ENCODE measurements at regions not wholly inside any gene's neighbourhood (a gene's known extent, or its start where the extent isn't known, plus 50 kb on each side); places are given as distances from the start of the nearest gene placed in this dataset.
A peak's percentile ranks its signal among the peaks of the same experiment; 100 is the strongest.

GRCh38 chr4:20044502-20044911, 207.2 kb upstream of the SLIT2 start:
- no peak overlapping the region for H3K4me3 ChIP-seq (ENCODE audit: control insufficient read depth, low read depth, low read length)
- no peak for DNase-seq (ENCODE audit: low read depth)
- no peak for TF ChIP-seq CTCF (conservative IDR thresholded peaks at IDR 0.05; ENCODE audit: control insufficient read depth, insufficient read depth, low read depth, low read length)

GRCh38 chr4:20043991-20044390, 207.7 kb upstream of the SLIT2 start:
- TF ChIP-seq CTCF (conservative IDR thresholded peaks at IDR 0.05; ENCODE audit: control insufficient read depth, insufficient read depth, low read depth, low read length), result no peak
- no peak for DNase-seq (ENCODE audit: low read depth)
- no peak overlapping the region for H3K4me3 ChIP-seq (ENCODE audit: control insufficient read depth, low read depth, low read length)

GRCh38 chr4:20042769-20043168, 208.9 kb upstream of the SLIT2 start:
- TF ChIP-seq CTCF (conservative IDR thresholded peaks at IDR 0.05; ENCODE audit: control insufficient read depth, insufficient read depth, low read depth, low read length), result no peak
- no peak overlapping the region for H3K4me3 ChIP-seq (ENCODE audit: control insufficient read depth, low read depth, low read length)
- DNase-seq (ENCODE audit: low read depth), result no peak

- no peak overlapping the region for H3K4me3 ChIP-seq (ENCODE audit: control insufficient read depth, low read depth, low read length)
- TF ChIP-seq CTCF (conservative IDR thresholded peaks at IDR 0.05; ENCODE audit: control insufficient read depth, insufficient read depth, low read depth, low read length), result no peak
- no peak for DNase-seq (ENCODE audit: low read depth)
These were observed 209.8 kb upstream of the SLIT2 start for GRCh38 chr4:20041839-20042407.

GRCh38 chr4:20037745-20038144, 214.0 kb upstream of the SLIT2 start:
- no peak for DNase-seq (ENCODE audit: low read depth)
- TF ChIP-seq CTCF (conservative IDR thresholded peaks at IDR 0.05; ENCODE audit: control insufficient read depth, insufficient read depth, low read depth, low read length), result no peak
- H3K4me3 ChIP-seq (ENCODE audit: control insufficient read depth, low read depth, low read length), result no peak overlapping the region

- no peak overlapping the region for H3K4me3 ChIP-seq (ENCODE audit: control insufficient read depth, low read depth, low read length)
- no peak for TF ChIP-seq CTCF (conservative IDR thresholded peaks at IDR 0.05; ENCODE audit: control insufficient read depth, insufficient read depth, low read depth, low read length)
- DNase-seq (ENCODE audit: low read depth), result no peak
These were observed 221.6 kb upstream of the SLIT2 start for GRCh38 chr4:20030108-20030507.

- TF ChIP-seq CTCF (conservative IDR thresholded peaks at IDR 0.05; ENCODE audit: control insufficient read depth, insufficient read depth, low read depth, low read length), result no peak
- peak; percentile 53 for DNase-seq (ENCODE audit: low read depth)
- H3K4me3 ChIP-seq (ENCODE audit: control insufficient read depth, low read depth, low read length), result no peak overlapping the region
These were observed 223.1 kb upstream of the SLIT2 start for GRCh38 chr4:20028645-20029044.
